ENCODE measurements at regions not wholly inside any gene's neighbourhood (a gene's known extent, or its start where the extent isn't known, plus 50 kb on each side); places are given as distances from the start of the nearest gene placed in this dataset.

- Histone ChIP-seq H3K4me1 (ENCODE audit: control insufficient read depth in 1 of 2, insufficient read depth in 2 of 2, low read length in 2 of 2) (no peaks in the 10 kb centered on the region), H3K9ac (ENCODE audit: low read depth in 1 of 2, low read length in 2 of 2) (no peak overlapping the region), H3K27me3 (ENCODE audit: control insufficient read depth in 1 of 2, insufficient read depth in 2 of 2, low read length in 2 of 2) (no peaks in the 10 kb centered on the region), H3K4me3 (ENCODE audit: low read depth in 1 of 2, low read length in 2 of 2) (no peak overlapping the region), H3K9me3 (ENCODE audit: control insufficient read depth in 1 of 2, low read length in 2 of 2) (no peaks in the 10 kb centered on the region), H3K27ac (ENCODE audit: low read depth, low read length) (no peak overlapping the region), H3K36me3 (ENCODE audit: control insufficient read depth in 1 of 2, insufficient read depth in 2 of 2, low read length in 2 of 2) (no peaks in the 10 kb centered on the region)
Measured at GRCh38 chr10:35852721-35853120, 210.6 kb upstream of the FZD8 start.

DNA sequence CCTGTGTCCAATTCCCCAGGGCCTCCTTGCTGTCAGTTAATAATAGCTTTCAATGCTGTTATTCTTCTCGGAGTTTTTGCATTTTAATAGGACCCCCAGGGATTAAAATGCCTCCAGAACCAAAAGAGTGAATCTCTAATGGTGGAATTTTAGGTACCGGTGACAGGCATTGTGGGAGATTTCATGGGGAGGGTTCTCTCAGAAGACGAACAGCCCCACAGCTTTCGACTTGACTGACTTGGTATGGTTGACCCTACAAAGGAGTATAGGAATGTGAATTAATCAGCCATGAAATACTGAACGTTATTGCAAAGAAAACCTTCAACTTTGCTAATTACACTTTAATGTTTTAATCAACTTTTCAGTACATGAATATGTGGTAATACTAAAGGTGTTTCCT is 206.3 kb upstream of the FZD8 start:
- Histone ChIP-seq H3K9me3 (ENCODE audit: control insufficient read depth in 1 of 2, low read length in 2 of 2) (no peaks in the 10 kb centered on the region), H3K36me3 (ENCODE audit: control insufficient read depth in 1 of 2, insufficient read depth in 2 of 2, low read length in 2 of 2) (no peaks in the 10 kb centered on the region), H3K27me3 (ENCODE audit: control insufficient read depth in 1 of 2, insufficient read depth in 2 of 2, low read length in 2 of 2) (no peaks in the 10 kb centered on the region), H3K9ac (ENCODE audit: low read depth in 1 of 2, low read length in 2 of 2) (no peak overlapping the region), H3K4me3 (ENCODE audit: low read depth in 1 of 2, low read length in 2 of 2) (no peak overlapping the region), H3K4me1 (ENCODE audit: control insufficient read depth in 1 of 2, insufficient read depth in 2 of 2, low read length in 2 of 2) (no peaks in the 10 kb centered on the region), H3K27ac (ENCODE audit: low read depth, low read length) (no peak overlapping the region)

DNA sequence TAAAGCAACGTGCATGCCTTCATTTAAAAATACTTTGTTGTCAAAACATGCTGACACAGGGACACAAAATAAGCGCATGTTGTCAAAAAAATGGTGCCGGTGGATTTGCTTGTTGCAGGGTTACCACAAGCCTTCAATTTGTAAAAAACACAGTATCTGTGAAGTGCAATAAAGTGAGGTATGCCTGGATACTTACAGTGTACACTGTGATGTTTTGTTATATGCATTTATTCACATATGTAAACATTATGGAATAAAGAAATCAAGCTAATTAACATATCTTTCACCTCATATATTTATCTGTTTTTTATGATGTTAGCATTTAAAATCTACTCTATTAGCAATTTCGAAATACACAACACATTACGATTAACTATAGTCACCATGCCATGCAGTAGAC is 202.6 kb upstream of the FZD8 start:
- no peaks in the 10 kb centered on the region for H3K4me1 ChIP-seq (ENCODE audit: control insufficient read depth in 1 of 2, insufficient read depth in 2 of 2, low read length in 2 of 2)
- H3K9ac ChIP-seq (ENCODE audit: low read depth in 1 of 2, low read length in 2 of 2), result no peak overlapping the region
- H3K4me3 ChIP-seq (ENCODE audit: low read depth in 1 of 2, low read length in 2 of 2), result no peak overlapping the region
- no peak overlapping the region for H3K27ac ChIP-seq (ENCODE audit: low read depth, low read length)
- H3K36me3 ChIP-seq (ENCODE audit: control insufficient read depth in 1 of 2, insufficient read depth in 2 of 2, low read length in 2 of 2), result no peaks in the 10 kb centered on the region
- no peaks in the 10 kb centered on the region for H3K27me3 ChIP-seq (ENCODE audit: control insufficient read depth in 1 of 2, insufficient read depth in 2 of 2, low read length in 2 of 2)
- H3K9me3 ChIP-seq (ENCODE audit: control insufficient read depth in 1 of 2, low read length in 2 of 2), result peaks cover 0 to 4% of the 10 kb centered on the region in 2 donors

DNA sequence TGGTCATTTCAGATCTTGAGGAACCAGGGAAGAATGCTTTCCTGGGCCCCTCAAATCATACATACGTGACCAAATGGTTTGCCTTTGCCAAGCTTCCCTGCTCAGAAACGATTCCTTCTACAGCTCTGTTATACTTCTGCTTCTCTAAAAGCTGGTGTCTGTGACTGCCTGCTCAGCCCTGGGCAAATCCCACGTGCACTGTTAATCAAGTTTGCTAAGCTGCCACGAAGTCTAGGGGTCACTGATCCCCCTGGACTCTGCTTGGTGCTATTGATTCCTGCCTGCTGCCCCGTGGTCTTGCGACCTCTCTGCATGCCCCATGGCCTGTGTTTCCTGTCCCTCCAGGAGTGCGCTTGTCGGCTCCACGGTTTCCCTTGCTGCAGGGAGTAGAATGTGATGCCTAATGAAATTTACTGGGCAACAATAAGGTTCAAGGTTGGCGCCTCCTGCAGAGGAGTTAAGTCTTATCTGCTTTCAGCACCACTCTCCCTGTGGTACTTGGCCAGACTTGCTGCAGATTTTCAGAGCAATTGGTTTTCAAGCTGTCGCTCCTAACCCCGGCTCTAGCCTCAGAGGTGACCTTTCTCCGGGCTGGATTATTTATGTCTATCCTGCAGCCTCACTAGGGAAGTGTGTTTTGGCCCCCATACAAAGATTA is 201.6 kb upstream of the FZD8 start:
- Histone ChIP-seq H3K36me3 (ENCODE audit: control insufficient read depth in 1 of 2, insufficient read depth in 2 of 2, low read length in 2 of 2) (no peaks in the 10 kb centered on the region), H3K4me3 (ENCODE audit: low read depth in 1 of 2, low read length in 2 of 2) (no peak overlapping the region), H3K4me1 (ENCODE audit: control insufficient read depth in 1 of 2, insufficient read depth in 2 of 2, low read length in 2 of 2) (no peaks in the 10 kb centered on the region), H3K9ac (ENCODE audit: low read depth in 1 of 2, low read length in 2 of 2) (no peak overlapping the region), H3K9me3 (ENCODE audit: control insufficient read depth in 1 of 2, low read length in 2 of 2) (peaks cover 0 to 4% of the 10 kb centered on the region in 2 donors), H3K27ac (ENCODE audit: low read depth, low read length) (no peak overlapping the region), H3K27me3 (ENCODE audit: control insufficient read depth in 1 of 2, insufficient read depth in 2 of 2, low read length in 2 of 2) (no peaks in the 10 kb centered on the region)

GRCh38 chr10:35838054-35838453 is 196.0 kb upstream of the FZD8 start:
- Histone ChIP-seq H3K27ac (ENCODE audit: low read depth, low read length) (no peak overlapping the region), H3K27me3 (ENCODE audit: control insufficient read depth in 1 of 2, insufficient read depth in 2 of 2, low read length in 2 of 2) (no peaks in the 10 kb centered on the region), H3K4me1 (ENCODE audit: control insufficient read depth in 1 of 2, insufficient read depth in 2 of 2, low read length in 2 of 2) (no peaks in the 10 kb centered on the region), H3K4me3 (ENCODE audit: low read depth in 1 of 2, low read length in 2 of 2) (no peak overlapping the region), H3K9ac (ENCODE audit: low read depth in 1 of 2, low read length in 2 of 2) (no peak overlapping the region), H3K36me3 (ENCODE audit: control insufficient read depth in 1 of 2, insufficient read depth in 2 of 2, low read length in 2 of 2) (no peaks in the 10 kb centered on the region), H3K9me3 (ENCODE audit: control insufficient read depth in 1 of 2, low read length in 2 of 2) (peaks cover 0 to 4% of the 10 kb centered on the region in 2 donors)

- H3K4me3 ChIP-seq (ENCODE audit: low read depth in 1 of 2, low read length in 2 of 2), result no peak overlapping the region
- H3K27ac ChIP-seq (ENCODE audit: low read depth, low read length), result no peak overlapping the region
- no peaks in the 10 kb centered on the region for H3K36me3 ChIP-seq (ENCODE audit: control insufficient read depth in 1 of 2, insufficient read depth in 2 of 2, low read length in 2 of 2)
- H3K9ac ChIP-seq (ENCODE audit: low read depth in 1 of 2, low read length in 2 of 2), result no peak overlapping the region
- no peaks in the 10 kb centered on the region for H3K27me3 ChIP-seq (ENCODE audit: control insufficient read depth in 1 of 2, insufficient read depth in 2 of 2, low read length in 2 of 2)
- H3K9me3 ChIP-seq (ENCODE audit: control insufficient read depth in 1 of 2, low read length in 2 of 2), result no peaks in the 10 kb centered on the region
- no peaks in the 10 kb centered on the region for H3K4me1 ChIP-seq (ENCODE audit: control insufficient read depth in 1 of 2, insufficient read depth in 2 of 2, low read length in 2 of 2)
Measured at GRCh38 chr10:35835545-35835944, 193.4 kb upstream of the FZD8 start.

DNA sequence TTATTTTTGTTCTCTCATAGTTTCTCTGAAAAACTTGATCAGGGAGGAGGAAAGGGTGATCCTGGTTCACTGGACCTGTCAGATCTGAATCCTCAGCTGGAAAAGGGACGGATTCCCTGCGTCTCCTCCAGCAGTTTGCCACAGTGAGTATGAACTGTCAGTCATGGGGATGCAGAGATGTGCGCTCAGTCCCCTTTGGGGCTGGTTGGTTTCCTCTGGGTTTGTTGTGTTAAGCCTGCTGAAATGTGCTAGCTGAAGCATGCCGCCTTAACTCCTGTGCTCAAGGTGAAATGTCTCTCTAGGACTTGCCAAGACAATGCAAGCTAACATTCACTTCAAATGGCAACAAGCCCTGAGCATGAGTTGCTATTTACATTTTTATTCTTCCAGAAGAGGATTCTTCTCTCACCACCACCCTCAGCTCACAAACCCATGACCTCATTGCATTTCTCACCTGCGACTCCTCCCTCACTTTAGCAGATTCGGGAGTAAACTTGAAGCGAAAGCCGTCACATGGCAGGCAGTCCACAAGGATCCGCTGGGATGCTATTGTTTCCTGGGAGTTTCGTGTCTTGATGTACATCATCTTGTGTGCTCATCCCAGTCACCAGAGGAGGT is 192.9 kb upstream of the FZD8 start:
- Histone ChIP-seq H3K4me1 (ENCODE audit: control insufficient read depth in 1 of 2, insufficient read depth in 2 of 2, low read length in 2 of 2) (no peaks in the 10 kb centered on the region), H3K9me3 (ENCODE audit: control insufficient read depth in 1 of 2, low read length in 2 of 2) (no peaks in the 10 kb centered on the region), H3K9ac (ENCODE audit: low read depth in 1 of 2, low read length in 2 of 2) (no peak overlapping the region), H3K27ac (ENCODE audit: low read depth, low read length) (no peak overlapping the region), H3K27me3 (ENCODE audit: control insufficient read depth in 1 of 2, insufficient read depth in 2 of 2, low read length in 2 of 2) (no peaks in the 10 kb centered on the region), H3K36me3 (ENCODE audit: control insufficient read depth in 1 of 2, insufficient read depth in 2 of 2, low read length in 2 of 2) (no peaks in the 10 kb centered on the region), H3K4me3 (ENCODE audit: low read depth in 1 of 2, low read length in 2 of 2) (no peak overlapping the region)

- Histone ChIP-seq H3K9me3 (ENCODE audit: control insufficient read depth in 1 of 2, low read length in 2 of 2) (no peaks in the 10 kb centered on the region), H3K4me1 (ENCODE audit: control insufficient read depth in 1 of 2, insufficient read depth in 2 of 2, low read length in 2 of 2) (no peaks in the 10 kb centered on the region), H3K4me3 (ENCODE audit: low read depth in 1 of 2, low read length in 2 of 2) (no peak overlapping the region), H3K27me3 (ENCODE audit: control insufficient read depth in 1 of 2, insufficient read depth in 2 of 2, low read length in 2 of 2) (no peaks in the 10 kb centered on the region), H3K27ac (ENCODE audit: low read depth, low read length) (no peak overlapping the region), H3K36me3 (ENCODE audit: control insufficient read depth in 1 of 2, insufficient read depth in 2 of 2, low read length in 2 of 2) (no peaks in the 10 kb centered on the region), H3K9ac (ENCODE audit: low read depth in 1 of 2, low read length in 2 of 2) (no peak overlapping the region)
Measured at GRCh38 chr10:35827783-35828182, 185.7 kb upstream of the FZD8 start.

GRCh38 chr10:35824704-35825103 is 182.6 kb upstream of the FZD8 start:
- H3K36me3 ChIP-seq (ENCODE audit: control insufficient read depth in 1 of 2, insufficient read depth in 2 of 2, low read length in 2 of 2), result no peaks in the 10 kb centered on the region
- H3K27ac ChIP-seq (ENCODE audit: low read depth, low read length), result no peak overlapping the region

GRCh38 chr10:35822316-35822715 is 180.2 kb upstream of the FZD8 start:
- Histone ChIP-seq H3K9ac (ENCODE audit: low read depth in 1 of 2, low read length in 2 of 2) (no peak overlapping the region), H3K27me3 (ENCODE audit: control insufficient read depth in 1 of 2, insufficient read depth in 2 of 2, low read length in 2 of 2) (no peaks in the 10 kb centered on the region), H3K9me3 (ENCODE audit: control insufficient read depth in 1 of 2, low read length in 2 of 2) (no peaks in the 10 kb centered on the region), H3K36me3 (ENCODE audit: control insufficient read depth in 1 of 2, insufficient read depth in 2 of 2, low read length in 2 of 2) (no peaks in the 10 kb centered on the region), H3K4me3 (ENCODE audit: low read depth in 1 of 2, low read length in 2 of 2) (no peak overlapping the region), H3K4me1 (ENCODE audit: control insufficient read depth in 1 of 2, insufficient read depth in 2 of 2, low read length in 2 of 2) (no peaks in the 10 kb centered on the region), H3K27ac (ENCODE audit: low read depth, low read length) (no peak overlapping the region)

More at GRCh38 chr10:35824704-35825103, 182.6 kb upstream of the FZD8 start:
- no peak overlapping the region for H3K4me3 ChIP-seq (ENCODE audit: low read depth in 1 of 2, low read length in 2 of 2)
- no peaks in the 10 kb centered on the region for H3K4me1 ChIP-seq (ENCODE audit: control insufficient read depth in 1 of 2, insufficient read depth in 2 of 2, low read length in 2 of 2)
- H3K27me3 ChIP-seq (ENCODE audit: control insufficient read depth in 1 of 2, insufficient read depth in 2 of 2, low read length in 2 of 2), result no peaks in the 10 kb centered on the region
- no peak overlapping the region for H3K9ac ChIP-seq (ENCODE audit: low read depth in 1 of 2, low read length in 2 of 2)
- H3K9me3 ChIP-seq (ENCODE audit: control insufficient read depth in 1 of 2, low read length in 2 of 2), result no peaks in the 10 kb centered on the region
